ENCODE measurements at regions not wholly inside any gene's neighbourhood (a gene's known extent, or its start where the extent isn't known, plus 50 kb on each side); places are given as distances from the start of the nearest gene placed in this dataset.

- H3K27me3 ChIP-seq (ENCODE audit: insufficient read depth, poor library complexity, severe bottlenecking), result no peaks in the 10 kb centered on the region
- TF ChIP-seq GABPA (IDR thresholded peaks at IDR 0.05; ENCODE audit: low read depth) (no peak), SPI1 (IDR thresholded peaks at IDR 0.05; ENCODE audit: borderline replicate concordance, low read depth) (no peak), POLR2AphosphoS5 (IDR thresholded peaks at IDR 0.05; ENCODE audit: low read depth) (no peak)
- TF ChIP-seq, protein P1, sequence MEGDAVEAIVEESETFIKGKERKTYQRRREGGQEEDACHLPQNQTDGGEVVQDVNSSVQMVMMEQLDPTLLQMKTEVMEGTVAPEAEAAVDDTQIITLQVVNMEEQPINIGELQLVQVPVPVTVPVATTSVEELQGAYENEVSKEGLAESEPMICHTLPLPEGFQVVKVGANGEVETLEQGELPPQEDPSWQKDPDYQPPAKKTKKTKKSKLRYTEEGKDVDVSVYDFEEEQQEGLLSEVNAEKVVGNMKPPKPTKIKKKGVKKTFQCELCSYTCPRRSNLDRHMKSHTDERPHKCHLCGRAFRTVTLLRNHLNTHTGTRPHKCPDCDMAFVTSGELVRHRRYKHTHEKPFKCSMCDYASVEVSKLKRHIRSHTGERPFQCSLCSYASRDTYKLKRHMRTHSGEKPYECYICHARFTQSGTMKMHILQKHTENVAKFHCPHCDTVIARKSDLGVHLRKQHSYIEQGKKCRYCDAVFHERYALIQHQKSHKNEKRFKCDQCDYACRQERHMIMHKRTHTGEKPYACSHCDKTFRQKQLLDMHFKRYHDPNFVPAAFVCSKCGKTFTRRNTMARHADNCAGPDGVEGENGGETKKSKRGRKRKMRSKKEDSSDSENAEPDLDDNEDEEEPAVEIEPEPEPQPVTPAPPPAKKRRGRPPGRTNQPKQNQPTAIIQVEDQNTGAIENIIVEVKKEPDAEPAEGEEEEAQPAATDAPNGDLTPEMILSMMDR (IDR thresholded peaks at IDR 0.05; ENCODE audit: insufficient read depth, low read length), result no peak
- TF ChIP-seq, protein P2, sequence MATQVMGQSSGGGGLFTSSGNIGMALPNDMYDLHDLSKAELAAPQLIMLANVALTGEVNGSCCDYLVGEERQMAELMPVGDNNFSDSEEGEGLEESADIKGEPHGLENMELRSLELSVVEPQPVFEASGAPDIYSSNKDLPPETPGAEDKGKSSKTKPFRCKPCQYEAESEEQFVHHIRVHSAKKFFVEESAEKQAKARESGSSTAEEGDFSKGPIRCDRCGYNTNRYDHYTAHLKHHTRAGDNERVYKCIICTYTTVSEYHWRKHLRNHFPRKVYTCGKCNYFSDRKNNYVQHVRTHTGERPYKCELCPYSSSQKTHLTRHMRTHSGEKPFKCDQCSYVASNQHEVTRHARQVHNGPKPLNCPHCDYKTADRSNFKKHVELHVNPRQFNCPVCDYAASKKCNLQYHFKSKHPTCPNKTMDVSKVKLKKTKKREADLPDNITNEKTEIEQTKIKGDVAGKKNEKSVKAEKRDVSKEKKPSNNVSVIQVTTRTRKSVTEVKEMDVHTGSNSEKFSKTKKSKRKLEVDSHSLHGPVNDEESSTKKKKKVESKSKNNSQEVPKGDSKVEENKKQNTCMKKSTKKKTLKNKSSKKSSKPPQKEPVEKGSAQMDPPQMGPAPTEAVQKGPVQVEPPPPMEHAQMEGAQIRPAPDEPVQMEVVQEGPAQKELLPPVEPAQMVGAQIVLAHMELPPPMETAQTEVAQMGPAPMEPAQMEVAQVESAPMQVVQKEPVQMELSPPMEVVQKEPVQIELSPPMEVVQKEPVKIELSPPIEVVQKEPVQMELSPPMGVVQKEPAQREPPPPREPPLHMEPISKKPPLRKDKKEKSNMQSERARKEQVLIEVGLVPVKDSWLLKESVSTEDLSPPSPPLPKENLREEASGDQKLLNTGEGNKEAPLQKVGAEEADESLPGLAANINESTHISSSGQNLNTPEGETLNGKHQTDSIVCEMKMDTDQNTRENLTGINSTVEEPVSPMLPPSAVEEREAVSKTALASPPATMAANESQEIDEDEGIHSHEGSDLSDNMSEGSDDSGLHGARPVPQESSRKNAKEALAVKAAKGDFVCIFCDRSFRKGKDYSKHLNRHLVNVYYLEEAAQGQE (IDR thresholded peaks at IDR 0.05; ENCODE audit: insufficient replicate concordance, low read depth), result no peak
Measured at GRCh38 chr3:13167829-13168228, 94.6 kb upstream of the IQSEC1 start.

GRCh38 chr3:13167064-13167743 lies 94.0 kb upstream of the IQSEC1 start:
- TF ChIP-seq, protein P1 (IDR thresholded peaks at IDR 0.05; ENCODE audit: insufficient read depth, low read length), result no peak
- no peak for TF ChIP-seq SPI1 (IDR thresholded peaks at IDR 0.05; ENCODE audit: borderline replicate concordance, low read depth)
- TF ChIP-seq POLR2AphosphoS5 (IDR thresholded peaks at IDR 0.05; ENCODE audit: low read depth), result no peak
- TF ChIP-seq, protein P2 (IDR thresholded peaks at IDR 0.05; ENCODE audit: insufficient replicate concordance, low read depth), result no peak
- no peak for TF ChIP-seq GABPA (IDR thresholded peaks at IDR 0.05; ENCODE audit: low read depth)
- Histone ChIP-seq H3K27ac (replicated peaks) (no peak overlapping the region), H3K27me3 (ENCODE audit: insufficient read depth, poor library complexity, severe bottlenecking) (no peaks in the 10 kb centered on the region), H3K4me3 (replicated peaks; ENCODE audit: insufficient read depth, low read length) (no peak overlapping the region)
- no peak for DNase-seq (ENCODE audit: low read depth in 1 of 2, low spot score in 1 of 2)

More at GRCh38 chr3:13167829-13168228, 94.6 kb upstream of the IQSEC1 start:
- Histone ChIP-seq H3K27ac (replicated peaks) (no peak overlapping the region), H3K4me3 (replicated peaks; ENCODE audit: insufficient read depth, low read length) (no peak overlapping the region)
- no peak for DNase-seq (ENCODE audit: low read depth in 1 of 2, low spot score in 1 of 2)

- no peak for DNase-seq (ENCODE audit: low read depth in 1 of 2, low spot score in 1 of 2)
- TF ChIP-seq, protein P2 (IDR thresholded peaks at IDR 0.05; ENCODE audit: insufficient replicate concordance, low read depth), result no peak
- no peak for TF ChIP-seq POLR2AphosphoS5 (IDR thresholded peaks at IDR 0.05; ENCODE audit: low read depth)
- TF ChIP-seq, protein P1 (IDR thresholded peaks at IDR 0.05; ENCODE audit: insufficient read depth, low read length), result no peak
- no peak for TF ChIP-seq SPI1 (IDR thresholded peaks at IDR 0.05; ENCODE audit: borderline replicate concordance, low read depth)
- TF ChIP-seq GABPA (IDR thresholded peaks at IDR 0.05; ENCODE audit: low read depth), result no peak
- Histone ChIP-seq H3K27me3 (ENCODE audit: insufficient read depth, poor library complexity, severe bottlenecking) (no peaks in the 10 kb centered on the region), H3K4me3 (replicated peaks; ENCODE audit: insufficient read depth, low read length) (no peak overlapping the region), H3K27ac (replicated peaks) (no peak overlapping the region)
Measured at GRCh38 chr3:13166243-13167063, 93.2 kb upstream of the IQSEC1 start.

All from HL-60 (cell line).